Activated B cell treated with CpG ODN at 0.5 μM for 24 hours (primary cell): ENCODE measurements at regions not wholly inside any gene's neighbourhood (a gene's known extent, or its start where the extent isn't known, plus 50 kb on each side); places are given as distances from the start of the nearest gene placed in this dataset.

Source experiments
- ATAC-seq: fragments of 200-7000 bp; cut with Tn5 transposase; one replicate; pipeline ENCODE4 v1.10.0; 2021; ENCODE audit warnings: low read depth, mild to moderate bottlenecking, moderate library complexity
- CTCF ChIA-PET: fragments of 350-600 bp; sonication (Branson Sonifier 250); formaldehyde crosslinking; loops from one replicate; lab custom pipeline; 2021; ENCODE audit warnings: antibody characterized with exemption; lab: Charles Lee
- POLR2A ChIA-PET: fragments of 350-600 bp; sonication (Branson Sonifier 250); formaldehyde crosslinking; loops from one replicate; lab custom pipeline; 2021; ENCODE audit warnings: antibody characterized with exemption; lab: Charles Lee
- DNase-seq: peaks from one replicate; pipeline ENCODE4 v3.0.0; 2022
- H3K27ac Mint-ChIP-seq: one replicate; pipeline ENCODE4 v1.8.0; 2020; ENCODE audit warnings: mixed read lengths
- H3K27me3 Mint-ChIP-seq: one replicate; pipeline ENCODE4 v1.8.0; 2021; ENCODE audit warnings: mixed read lengths
- H3K36me3 Mint-ChIP-seq: one replicate; pipeline ENCODE4 v1.8.0; 2021; ENCODE audit warnings: low read depth, mixed read lengths
- H3K4me1 Mint-ChIP-seq: one replicate; pipeline ENCODE4 v1.8.0; 2021; ENCODE audit warnings: mixed read lengths
- H3K4me3 Mint-ChIP-seq: one replicate; pipeline ENCODE4 v1.8.0; 2020; ENCODE audit warnings: mild to moderate bottlenecking, mixed read lengths
- H3K9me3 Mint-ChIP-seq: one replicate; pipeline ENCODE4 v1.8.0; 2020; ENCODE audit warnings: mixed read lengths
- CTCF ChIP-seq: fragments of 200-600 bp; IDR thresholded peaks from one replicate; pipeline ENCODE4 v1.8.0; 2022; ENCODE audit warnings: antibody characterized with exemption, mild to moderate bottlenecking
- intact Hi-C: fragments of 100-400 bp; cut with micrococcal nuclease; formaldehyde crosslinking; loops from one replicate; pipeline ENCODE4 v1.15.1; 2024

GRCh38 chr2:215729985-215730620, 283.2 kb downstream of the MREG start:
- ATAC-seq (no peak), DNase-seq (no peak)
- no peak overlapping the region for H3K27ac Mint-ChIP-seq
- intact Hi-C loops = no loop called here
- H3K4me3 Mint-ChIP-seq = no peak overlapping the region
- H3K36me3 Mint-ChIP-seq = no peaks in the 10 kb centered on the region
- peaks cover 6% of the 10 kb centered on the region for H3K4me1 Mint-ChIP-seq
- ChIA-PET CTCF (interaction anchor here (0.9 kb wide), 1 partner anchor 36 kb away, joined by 3 read pairs; no protein-coding TSS in a partner anchor), POLR2A (no interaction called here)
- H3K9me3 Mint-ChIP-seq = peaks cover 2% of the 10 kb centered on the region
- no peak for TF ChIP-seq CTCF
- H3K27me3 Mint-ChIP-seq = no peaks in the 10 kb centered on the region

- intact Hi-C loops = no loop called here
- DNase-seq = no peak
- Mint-ChIP-seq H3K36me3 (no peaks in the 10 kb centered on the region), H3K9me3 (no peaks in the 10 kb centered on the region), H3K27me3 (no peaks in the 10 kb centered on the region), H3K4me1 (peaks cover 6% of the 10 kb centered on the region), H3K4me3 (no peak overlapping the region), H3K27ac (no peak overlapping the region)
- CTCF ChIA-PET = no interaction called here
- TF ChIP-seq CTCF = no peak
- POLR2A ChIA-PET = no interaction called here
- no peak for ATAC-seq
These were observed 284.8 kb downstream of the MREG start for GRCh38 chr2:215728504-215729065.

- TF ChIP-seq CTCF = no peak
- Mint-ChIP-seq H3K27ac (no peak overlapping the region), H3K36me3 (no peaks in the 10 kb centered on the region), H3K4me3 (no peak overlapping the region), H3K4me1 (peaks cover 6% of the 10 kb centered on the region), H3K9me3 (no peaks in the 10 kb centered on the region), H3K27me3 (no peaks in the 10 kb centered on the region)
- ATAC-seq (no peak), DNase-seq (no peak)
- ChIA-PET CTCF (no interaction called here), POLR2A (no interaction called here)
- intact Hi-C loops = no loop called here
These were observed 285.5 kb downstream of the MREG start for GRCh38 chr2:215727507-215728503.

- peaks cover 6% of the 10 kb centered on the region for H3K4me1 Mint-ChIP-seq
- intact Hi-C loops = no loop called here
- TF ChIP-seq CTCF = no peak
- ATAC-seq = no peak
- no peak overlapping the region for H3K4me3 Mint-ChIP-seq
- H3K27me3 Mint-ChIP-seq = no peaks in the 10 kb centered on the region
- ChIA-PET POLR2A (no interaction called here), CTCF (no interaction called here)
- no peak overlapping the region for H3K27ac Mint-ChIP-seq
- no peak for DNase-seq
- peaks cover 4% of the 10 kb centered on the region for H3K9me3 Mint-ChIP-seq
- no peaks in the 10 kb centered on the region for H3K36me3 Mint-ChIP-seq
These were observed 287.3 kb downstream of the MREG start for GRCh38 chr2:215726070-215726469.

GRCh38 chr2:215724146-215724545, 288.3 kb upstream of the FN1 start:
- Mint-ChIP-seq H3K4me1 (peaks cover 6% of the 10 kb centered on the region), H3K27ac (no peak overlapping the region), H3K4me3 (no peak overlapping the region), H3K36me3 (no peaks in the 10 kb centered on the region), H3K9me3 (peaks cover 4% of the 10 kb centered on the region), H3K27me3 (no peaks in the 10 kb centered on the region)
- no peak for TF ChIP-seq CTCF
- intact Hi-C loops = no loop called here
- ATAC-seq (no peak), DNase-seq (no peak)
- ChIA-PET POLR2A (no interaction called here), CTCF (no interaction called here)
